K562 (cell line): ENCODE measurements at regions not wholly inside any gene's neighbourhood (a gene's known extent, or its start where the extent isn't known, plus 50 kb on each side); places are given as distances from the start of the nearest gene placed in this dataset.

Experiments
- ATAC-seq: fragments of 200-7000 bp; cut with Tn5 transposase; 3 replicates; pipeline ENCODE4 v1.9.1; 2020; ENCODE audit warnings: moderate library complexity
- BruUV-seq: library from RNA; stranded (reverse); fragments of 400-500 nt; replicated peaks from 2 replicates; lab custom pipeline; 2021; lab: Mats Ljungman, UMichigan
- CTCF ChIA-PET: fragments of 300-600 bp; formaldehyde crosslinking; extraction: SDS; loops from one replicate; lab custom pipeline; 2021; ENCODE audit warnings: low intra/inter-chr PET ratio; lab: Yijun Ruan, JAX
- POLR2A ChIA-PET: fragments of 300-600, 350-650 bp; sonication (Branson Sonifier 250); formaldehyde crosslinking; extraction: SDS; loops from one replicate; lab custom pipeline; 2021; ENCODE audit warnings: antibody characterized with exemption, inconsistent platforms; lab: Yijun Ruan, JAX
- DNase-seq, 4 experiments: peaks; one replicate each; pipeline versions ENCODE4 v3.0.0 to v3.0.0-alpha.2; 2011 to 2018; ENCODE audit warnings: low spot score in 3 of 4, mixed read lengths in 3 of 4; ENCODE audit errors: extremely low read depth in 1 of 4
- FAIRE-seq: peaks from 2 replicates; lab custom pipeline; 2011; peaks lifted over from hg19 to GRCh38; lab: Jason Lieb, UNC
- H2AFZ ChIP-seq: 2 replicates; pipeline ENCODE4 v1.6.0; 2011; ENCODE audit warnings: low read depth, low read length, control low read depth, inconsistent platforms
- H3K27ac ChIP-seq: fragments of 200-600 bp; 3 replicates; pipeline ENCODE4 v1.8.0; 2011; ENCODE audit warnings: low read depth, mild to moderate bottlenecking, control low read depth, inconsistent platforms, low read length, moderate library complexity, mixed read lengths; ENCODE audit errors: extremely low read depth
- H3K27me3 ChIP-seq, 2 experiments: fragments of 300-600 bp in 1 of 2; 2 replicates in 1 of 2; 3 replicates in 1 of 2; pipeline versions ENCODE4 v1.6.0 to v1.8.0; 2011; ENCODE audit warnings: inconsistent platforms in 2 of 2, low read length in 2 of 2, mild to moderate bottlenecking in 1 of 2, mixed read lengths in 1 of 2, moderate library complexity in 1 of 2; ENCODE audit not compliant: control insufficient read depth in 2 of 2, insufficient read depth in 2 of 2
- H3K36me3 ChIP-seq: fragments of 300-600 bp; 3 replicates; pipeline ENCODE4 v1.8.0; 2011; ENCODE audit warnings: mild to moderate bottlenecking, low read length, inconsistent platforms; ENCODE audit not compliant: control insufficient read depth, insufficient read depth
- H3K4me1 ChIP-seq, 2 experiments: fragments of 200-600 bp in 1 of 2; replicated peaks in 1 of 2; 2 replicates in 1 of 2; 3 replicates in 1 of 2; pipeline versions ENCODE4 v1.5.1 to v1.8.0; 2011; ENCODE audit warnings: inconsistent platforms in 2 of 2, low read length in 2 of 2, mild to moderate bottlenecking in 1 of 2, mixed read lengths in 1 of 2, moderate library complexity in 1 of 2; ENCODE audit not compliant: control insufficient read depth in 2 of 2, insufficient read depth in 2 of 2
- H3K4me2 ChIP-seq: 2 replicates; pipeline ENCODE4 v1.6.1; 2011; ENCODE audit warnings: low read length, control low read depth, inconsistent platforms, mixed read lengths; ENCODE audit not compliant: insufficient read depth
- H3K4me3 ChIP-seq: fragments of 200-600 bp; sonication (generic), shearing (Covaris generic); 2 replicates; pipeline ENCODE4 v1.5.1; 2016; ENCODE audit warnings: control low read depth, inconsistent platforms
- H3K79me2 ChIP-seq: fragments of 200-600 bp; 3 replicates; pipeline ENCODE4 v1.8.0; 2011; ENCODE audit warnings: low read length, inconsistent platforms; ENCODE audit not compliant: control insufficient read depth, insufficient read depth
- H3K9ac ChIP-seq, 2 experiments: 2 replicates each; pipeline versions ENCODE4 v1.6.0 to v1.6.1; 2011; ENCODE audit warnings: low read depth in 2 of 2, low read length in 2 of 2, control low read depth in 1 of 2, inconsistent platforms in 1 of 2, mild to moderate bottlenecking in 1 of 2, mixed read lengths in 1 of 2; ENCODE audit not compliant: insufficient read depth in 1 of 2
- H3K9me1 ChIP-seq: one replicate; pipeline ENCODE4 v1.6.0; 2011; ENCODE audit warnings: inconsistent platforms, mild to moderate bottlenecking, low read length, moderate library complexity; ENCODE audit not compliant: control insufficient read depth, insufficient read depth
- H3K9me3 ChIP-seq: replicated peaks from 2 replicates; pipeline ENCODE4 v1.5.1; 2011; ENCODE audit warnings: low read depth, low read length, inconsistent platforms; ENCODE audit not compliant: control insufficient read depth, insufficient read depth
- H4K20me1 ChIP-seq: replicated peaks from 2 replicates; pipeline ENCODE4 v1.6.1; 2011; ENCODE audit warnings: low read length, inconsistent platforms, mixed read lengths; ENCODE audit not compliant: control insufficient read depth, insufficient read depth
- ATF1 ChIP-seq, 2 experiments: fragments of 450-650 bp in 1 of 2; IDR thresholded peaks; 2 replicates each; pipeline ENCODE4 v1.6.1; 2016; ENCODE audit warnings: missing compliant biosample characterization in 1 of 2, missing genetic modification characterization in 1 of 2
- DNMT1 ChIP-seq: fragments of 450-650 bp; IDR thresholded peaks from 2 replicates; pipeline ENCODE4 v1.6.1; 2016; ENCODE audit warnings: antibody characterized with exemption, mild to moderate bottlenecking
- ELF2 ChIP-seq: fragments of 250-450 bp; sonication (Bioruptor Pico); IDR thresholded peaks from 2 replicates; pipeline ENCODE4 v1.5.0; 2021; ENCODE audit warnings: mild to moderate bottlenecking
- HNRNPL ChIP-seq: fragments of 200-400 bp; formaldehyde crosslinking; IDR thresholded peaks from 2 replicates; pipeline ENCODE4 v1.6.1; 2017; ENCODE audit warnings: low read depth, mild to moderate bottlenecking, low read length
- HNRNPLL ChIP-seq: fragments of 200-400 bp; formaldehyde crosslinking; IDR thresholded peaks from 2 replicates; pipeline ENCODE4 v1.6.1; 2017; ENCODE audit warnings: low read length, low read depth, mild to moderate bottlenecking; ENCODE audit not compliant: poor library complexity, severe bottlenecking
- NFE2 ChIP-seq: IDR thresholded peaks from 2 replicates; pipeline ENCODE4 v1.6.1; 2014; ENCODE audit warnings: antibody characterized with exemption, low read depth
- NR2C1 ChIP-seq, 2 experiments: fragments of 450-650 bp; IDR thresholded peaks; 2 replicates each; pipeline ENCODE4 v1.6.1; 2017; ENCODE audit warnings: mild to moderate bottlenecking in 2 of 2, antibody characterized with exemption in 1 of 2, inconsistent platforms in 1 of 2, missing compliant biosample characterization in 1 of 2, missing genetic modification characterization in 1 of 2
- PPARD ChIP-seq: fragments of 250-450 bp; sonication (Bioruptor Pico); IDR thresholded peaks from 2 replicates; pipeline ENCODE4 v1.8.0; 2022; ENCODE audit warnings: inconsistent platforms, mild to moderate bottlenecking, moderate library complexity
- RBM15 ChIP-seq: fragments of 200-400 bp; formaldehyde crosslinking; IDR thresholded peaks from 2 replicates; pipeline ENCODE4 v1.6.1; 2018; ENCODE audit warnings: mild to moderate bottlenecking, low read length, moderate library complexity; ENCODE audit not compliant: insufficient read depth
- U2AF2 ChIP-seq: fragments of 200-400 bp; formaldehyde crosslinking; optimal IDR thresholded peaks from 2 replicates; pipeline ENCODE3; 2017; ENCODE audit warnings: low read depth, mild to moderate bottlenecking, low read length
- WGBS: fragments of 100-300 bp; shearing (Covaris generic); methylation state at CpG from one replicate; pipeline ENCODE4 v1.1.6; 2016; ENCODE audit warnings: low coverage, mixed read lengths; ENCODE audit not compliant: insufficient coverage; ENCODE audit errors: missing lambda C conversion rate; 5-methylcytosine and 5-hydroxymethylcytosine counted together
- in situ Hi-C: fragments of 300-500 bp; cut with MboI; formaldehyde crosslinking; loops from 4 replicates; pipeline ENCODE4 v1.15.0; 2018; ENCODE audit warnings: inconsistent platforms, mixed read lengths
- intact Hi-C: fragments of 100-400 bp; cut with micrococcal nuclease; formaldehyde crosslinking; loops from 2 replicates; pipeline ENCODE4 v1.14.2; 2022
- TF ChIP-seq, protein P1 (sequence below): fragments of 450-650 bp; formaldehyde crosslinking; IDR thresholded peaks from 2 replicates; pipeline ENCODE4 v1.4.0; 2020; ENCODE audit warnings: mild to moderate bottlenecking, mixed read lengths
- TF ChIP-seq, protein P2 (sequence below): fragments of 250-450 bp; sonication (Bioruptor Pico); IDR thresholded peaks from 2 replicates; pipeline ENCODE4 v1.8.0; 2021; ENCODE audit warnings: borderline replicate concordance, mild to moderate bottlenecking, moderate library complexity; ENCODE audit not compliant: poor library complexity, severe bottlenecking
- TF ChIP-seq, protein P3 (sequence below), 2 experiments: IDR thresholded peaks; 2 replicates each; pipeline ENCODE4 v1.6.1; 2011; ENCODE audit warnings: borderline replicate concordance in 1 of 2, control low read depth in 1 of 2, low read depth in 1 of 2, low read length in 1 of 2, mild to moderate bottlenecking in 1 of 2, mixed read lengths in 1 of 2, moderate library complexity in 1 of 2; ENCODE audit not compliant: insufficient read depth in 1 of 2, insufficient read length in 1 of 2, poor library complexity in 1 of 2, severe bottlenecking in 1 of 2; ENCODE audit errors: extremely low read depth in 1 of 2

DNA sequence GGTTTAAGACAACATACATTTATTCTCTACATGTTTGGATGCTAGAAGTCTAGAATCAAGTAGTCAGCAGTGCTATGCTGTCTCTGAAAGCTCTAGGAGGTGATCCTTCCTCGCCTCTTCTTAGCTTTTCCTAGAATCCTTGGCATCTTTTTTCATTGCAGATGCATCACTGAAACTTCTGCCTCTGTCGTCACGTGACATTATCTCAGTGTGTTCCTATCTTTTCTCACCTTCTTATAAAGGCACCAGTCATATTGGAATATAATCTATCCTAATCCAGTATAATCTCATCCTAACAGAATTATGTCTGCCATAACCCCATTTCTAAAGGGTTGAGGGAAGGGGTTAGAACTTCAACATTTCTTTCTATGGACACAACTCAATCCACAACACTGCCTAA is 851.2 kb upstream of the CRIM1 start:
- Histone ChIP-seq H3K9me3 (no peaks in the 10 kb centered on the region), H3K4me1 (no peaks in the 10 kb centered on the region), H3K36me3 (no peaks in the 10 kb centered on the region), H3K9me1 (no peaks in the 10 kb centered on the region), H3K27ac (no peak overlapping the region), H3K79me2 (no peaks in the 10 kb centered on the region), H2AFZ (no peak overlapping the region), H4K20me1 (no peaks in the 10 kb centered on the region), H3K9ac (no peak overlapping the region), H3K4me3 (no peak overlapping the region), H3K27me3 (no peaks in the 10 kb centered on the region), H3K4me2 (no peak overlapping the region)
- intact Hi-C loops (no loop called here), in situ Hi-C loops (no loop called here)
- TF ChIP-seq, protein P1, sequence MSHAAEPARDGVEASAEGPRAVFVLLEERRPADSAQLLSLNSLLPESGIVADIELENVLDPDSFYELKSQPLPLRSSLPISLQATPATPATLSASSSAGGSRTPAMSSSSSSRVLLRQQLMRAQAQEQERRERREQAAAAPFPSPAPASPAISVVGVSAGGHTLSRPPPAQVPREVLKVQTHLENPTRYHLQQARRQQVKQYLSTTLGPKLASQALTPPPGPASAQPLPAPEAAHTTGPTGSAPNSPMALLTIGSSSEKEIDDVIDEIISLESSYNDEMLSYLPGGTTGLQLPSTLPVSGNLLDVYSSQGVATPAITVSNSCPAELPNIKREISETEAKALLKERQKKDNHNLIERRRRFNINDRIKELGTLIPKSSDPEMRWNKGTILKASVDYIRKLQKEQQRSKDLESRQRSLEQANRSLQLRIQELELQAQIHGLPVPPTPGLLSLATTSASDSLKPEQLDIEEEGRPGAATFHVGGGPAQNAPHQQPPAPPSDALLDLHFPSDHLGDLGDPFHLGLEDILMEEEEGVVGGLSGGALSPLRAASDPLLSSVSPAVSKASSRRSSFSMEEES (CRISPR knock-in tag), result peak; percentile 77
- no peak for TF ChIP-seq ELF2 (CRISPR knock-in tag)
- WGBS, result 3% methylated on average over 3 of the region's 3 CpGs
- ChIA-PET CTCF (no interaction called here), POLR2A (no interaction called here)
- no peak for DNase-seq
- FAIRE-seq, result no peak
- BruUV-seq, result no TSS peak
- no peak for ATAC-seq

DNA sequence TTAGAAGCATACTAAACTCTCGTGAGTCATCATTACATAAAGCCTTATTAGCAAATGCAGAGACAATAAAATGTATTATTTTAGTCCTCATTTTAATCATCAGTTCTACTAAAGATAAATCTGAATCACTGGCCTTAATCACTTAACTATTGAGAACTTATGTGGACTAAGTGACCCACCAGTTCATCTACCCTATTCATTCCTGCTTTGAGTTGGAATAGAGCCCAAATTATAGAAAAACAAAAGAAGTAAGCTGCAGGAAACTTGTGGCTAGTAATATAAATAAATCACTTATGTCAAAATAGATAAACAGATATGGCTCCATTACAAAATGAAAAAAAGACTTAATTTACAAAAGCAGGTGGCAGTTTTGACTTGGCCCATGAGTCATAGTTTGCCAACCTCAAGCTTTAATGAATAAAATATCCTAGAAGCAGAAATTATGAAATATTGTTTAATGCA is 851.8 kb upstream of the CRIM1 start:
- Histone ChIP-seq H3K4me3 (no peak overlapping the region), H3K4me2 (no peak overlapping the region), H3K9me1 (no peaks in the 10 kb centered on the region), H3K9me3 (no peaks in the 10 kb centered on the region), H4K20me1 (no peaks in the 10 kb centered on the region), H3K79me2 (no peaks in the 10 kb centered on the region), H3K27me3 (no peaks in the 10 kb centered on the region), H3K4me1 (no peaks in the 10 kb centered on the region), H3K36me3 (no peaks in the 10 kb centered on the region), H3K9ac (no peak overlapping the region), H3K27ac (no peak overlapping the region), H2AFZ (no peak overlapping the region)
- ATAC-seq, result no peak
- no TSS peak for BruUV-seq
- DNase-seq, result no peak
- no peak for FAIRE-seq
- 0% methylated on average over 1 of the region's 1 CpG for WGBS
- CTCF ChIA-PET, result no interaction called here
- in situ Hi-C loops (no loop called here), intact Hi-C loops (no loop called here)
- POLR2A ChIA-PET, result no interaction called here
- TF ChIP-seq HNRNPLL (no peak), U2AF2 (no peak), ATF1 (CRISPR knock-in tag; IDR thresholded peaks at IDR 0.05) (no peak), ATF1 (tag; IDR thresholded peaks at IDR 0.05) (no peak), HNRNPL (no peak), PPARD (CRISPR knock-in tag) (no peak), NR2C1 (IDR thresholded peaks at IDR 0.05) (no peak), NR2C1 (tag; IDR thresholded peaks at IDR 0.05) (no peak), DNMT1 (no peak), NFE2 (no peak), RBM15 (no peak)
- TF ChIP-seq, protein P2, sequence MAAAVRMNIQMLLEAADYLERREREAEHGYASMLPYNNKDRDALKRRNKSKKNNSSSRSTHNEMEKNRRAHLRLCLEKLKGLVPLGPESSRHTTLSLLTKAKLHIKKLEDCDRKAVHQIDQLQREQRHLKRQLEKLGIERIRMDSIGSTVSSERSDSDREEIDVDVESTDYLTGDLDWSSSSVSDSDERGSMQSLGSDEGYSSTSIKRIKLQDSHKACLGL, result no peak
- TF ChIP-seq, protein P3, sequence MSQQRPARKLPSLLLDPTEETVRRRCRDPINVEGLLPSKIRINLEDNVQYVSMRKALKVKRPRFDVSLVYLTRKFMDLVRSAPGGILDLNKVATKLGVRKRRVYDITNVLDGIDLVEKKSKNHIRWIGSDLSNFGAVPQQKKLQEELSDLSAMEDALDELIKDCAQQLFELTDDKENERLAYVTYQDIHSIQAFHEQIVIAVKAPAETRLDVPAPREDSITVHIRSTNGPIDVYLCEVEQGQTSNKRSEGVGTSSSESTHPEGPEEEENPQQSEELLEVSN (IDR thresholded peaks at IDR 0.05; ENCODE audit: borderline replicate concordance in 1 of 2, extremely low read depth in 1 of 2, insufficient read depth in 1 of 2, insufficient read length in 1 of 2, low read depth in 1 of 2, low read length in 1 of 2, poor library complexity in 1 of 2, severe bottlenecking in 1 of 2), result no peak
